ENCODE measurements at regions not wholly inside any gene's neighbourhood (a gene's known extent, or its start where the extent isn't known, plus 50 kb on each side); places are given as distances from the start of the nearest gene placed in this dataset.

GRCh38 chr4:147078362-147078761 is 132.7 kb upstream of the TTC29 start:
- Histone ChIP-seq H4K5ac (ENCODE audit: insufficient read length, low read depth, low read length) (no peak overlapping the region), H3T11ph (ENCODE audit: low read length) (no peak overlapping the region), H3K14ac (ENCODE audit: insufficient read depth, low read length) (no peak overlapping the region), H2BK5ac (ENCODE audit: insufficient read length, low read length) (no peak overlapping the region), H3K79me2 (ENCODE audit: insufficient read depth, low read length) (no peaks in the 10 kb centered on the region), H4K91ac (ENCODE audit: insufficient read length, low read depth, low read length) (no peak overlapping the region), H3K79me1 (ENCODE audit: insufficient read depth, low read depth, low read length, poor library complexity, severe bottlenecking) (no peaks in the 10 kb centered on the region), H3K23ac (ENCODE audit: insufficient read length, low read depth, low read length) (no peak overlapping the region), H3K27me3 (ENCODE audit: insufficient read depth, low read length) (no peaks in the 10 kb centered on the region; the same call in 1 of the 2 replicates), H4K8ac (replicated peaks; ENCODE audit: insufficient read length, low read depth, low read length) (no peak overlapping the region), H2AK5ac (ENCODE audit: insufficient read length, low read length) (no peak overlapping the region), H3K4me2 (ENCODE audit: insufficient read depth, insufficient read length, low read length) (no peak overlapping the region), H2AFZ (ENCODE audit: low read length) (no peak overlapping the region), H2BK120ac (ENCODE audit: low read depth, low read length, poor library complexity, severe bottlenecking) (no peak overlapping the region), H3K23me2 (ENCODE audit: insufficient read length, low read depth, low read length, poor library complexity, severe bottlenecking) (no peaks in the 10 kb centered on the region), H3K9me3 (ENCODE audit: control insufficient read depth, low read depth, low read length) (no peaks in the 10 kb centered on the region), H4K20me1 (ENCODE audit: control insufficient read depth, insufficient read depth, insufficient read length) (no peaks in the 10 kb centered on the region), H3K18ac (ENCODE audit: insufficient read length, low read depth, low read length) (no peak overlapping the region), H3K4me1 (ENCODE audit: insufficient read depth, low read length) (peaks cover 2% of the 10 kb centered on the region), H3K56ac (ENCODE audit: insufficient read length, low read depth, low read length) (no peak overlapping the region), H3K4ac (ENCODE audit: low read depth, low read length) (no peak overlapping the region), H3K27ac (ENCODE audit: insufficient read length, low read depth, low read length) (no peak overlapping the region), H3K9ac (ENCODE audit: extremely low read depth, insufficient read length, low read length) (no peak overlapping the region), H2BK15ac (ENCODE audit: low read depth, low read length) (no peak overlapping the region), H2BK20ac (ENCODE audit: low read depth, low read length, poor library complexity, severe bottlenecking) (no peak overlapping the region), H2BK12ac (ENCODE audit: insufficient read length, low read depth, low read length) (no peak overlapping the region)
- Mint-ChIP-seq H3K36me3 (ENCODE audit: insufficient read depth in 1 of 3, low read depth in 3 of 3) (peaks cover 0 to 5% (median 4%) of the 10 kb centered on the region in 3 experiments; a peak in 3 of 7 replicates), H3K27me3 (ENCODE audit: low read depth) (no peaks in the 10 kb centered on the region), H3K27ac (no peak overlapping the region), H3K4me1 (peaks cover 16 to 17% of the 10 kb centered on the region in 2 experiments), H3K9me3 (peaks cover 1 to 8% of the 10 kb centered on the region in 2 experiments; a peak in 4 of 5 replicates), H3K4me3 (no peak overlapping the region)
- TF ChIP-seq CTCF (conservative IDR thresholded peaks at IDR 0.05) = no peak
- no peak for DNase-seq

Data from H9 (cell line).